ENCODE measurements at regions not wholly inside any gene's neighbourhood (a gene's known extent, or its start where the extent isn't known, plus 50 kb on each side); places are given as distances from the start of the nearest gene placed in this dataset.

GRCh38 chr6:150813319-150813992 lies 52.0 kb upstream of the MTHFD1L start:
- peak; percentile 58 for DNase-seq (ENCODE audit: low read depth)
- TF ChIP-seq, protein P1, sequence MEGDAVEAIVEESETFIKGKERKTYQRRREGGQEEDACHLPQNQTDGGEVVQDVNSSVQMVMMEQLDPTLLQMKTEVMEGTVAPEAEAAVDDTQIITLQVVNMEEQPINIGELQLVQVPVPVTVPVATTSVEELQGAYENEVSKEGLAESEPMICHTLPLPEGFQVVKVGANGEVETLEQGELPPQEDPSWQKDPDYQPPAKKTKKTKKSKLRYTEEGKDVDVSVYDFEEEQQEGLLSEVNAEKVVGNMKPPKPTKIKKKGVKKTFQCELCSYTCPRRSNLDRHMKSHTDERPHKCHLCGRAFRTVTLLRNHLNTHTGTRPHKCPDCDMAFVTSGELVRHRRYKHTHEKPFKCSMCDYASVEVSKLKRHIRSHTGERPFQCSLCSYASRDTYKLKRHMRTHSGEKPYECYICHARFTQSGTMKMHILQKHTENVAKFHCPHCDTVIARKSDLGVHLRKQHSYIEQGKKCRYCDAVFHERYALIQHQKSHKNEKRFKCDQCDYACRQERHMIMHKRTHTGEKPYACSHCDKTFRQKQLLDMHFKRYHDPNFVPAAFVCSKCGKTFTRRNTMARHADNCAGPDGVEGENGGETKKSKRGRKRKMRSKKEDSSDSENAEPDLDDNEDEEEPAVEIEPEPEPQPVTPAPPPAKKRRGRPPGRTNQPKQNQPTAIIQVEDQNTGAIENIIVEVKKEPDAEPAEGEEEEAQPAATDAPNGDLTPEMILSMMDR (IDR thresholded peaks at IDR 0.05; ENCODE audit: insufficient read depth, low read length): no peak
- no peak overlapping the region for H3K4me3 ChIP-seq (ENCODE audit: low read depth, low read length)

DNA sequence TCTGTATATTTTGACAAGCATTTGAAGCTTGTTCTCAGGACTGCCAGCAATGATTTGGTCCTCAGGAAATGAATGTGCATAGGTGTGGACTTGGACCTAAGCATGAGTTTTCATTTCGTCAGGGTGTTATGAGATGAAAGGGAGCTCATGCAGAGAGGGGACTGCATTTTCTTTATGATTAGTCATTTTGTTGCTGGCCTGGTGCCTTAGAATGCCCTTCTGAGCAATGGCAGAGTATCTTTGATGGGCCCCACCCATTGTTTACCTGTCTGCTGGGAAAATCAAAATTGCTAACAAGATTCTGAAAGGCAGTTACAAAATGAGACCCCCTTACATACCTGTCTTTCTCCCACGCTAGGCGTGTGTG lies 51.5 kb upstream of the MTHFD1L start:
- no peak overlapping the region for H3K4me3 ChIP-seq (ENCODE audit: low read depth, low read length)
- peak; percentile 59 for DNase-seq (ENCODE audit: low read depth)
- TF ChIP-seq, protein P1 (IDR thresholded peaks at IDR 0.05; ENCODE audit: insufficient read depth, low read length): no peak

Data from fibroblast of the aortic adventitia (primary cell).